HepG2 (cell line): ENCODE measurements at regions not wholly inside any gene's neighbourhood (a gene's known extent, or its start where the extent isn't known, plus 50 kb on each side); places are given as distances from the start of the nearest gene placed in this dataset.

Experiments
- ATAC-seq: fragments of 200-7000 bp; cut with Tn5 transposase; 3 replicates; pipeline ENCODE4 v1.9.1; 2020; ENCODE audit warnings: mild to moderate bottlenecking, moderate library complexity
- BruUV-seq: library from RNA; stranded (reverse); fragments of 400-500 nt; replicated peaks from 2 replicates; lab custom pipeline; 2021; lab: Mats Ljungman, UMichigan
- CTCF ChIA-PET: fragments of 300-600 bp; formaldehyde crosslinking; extraction: SDS; loops from one replicate; lab custom pipeline; 2021; ENCODE audit warnings: low total read pairs, inconsistent platforms, low intra/inter-chr PET ratio; lab: Yijun Ruan, JAX
- POLR2A ChIA-PET: fragments of 350-600 bp; sonication (Branson Sonifier 250); formaldehyde crosslinking; loops from one replicate; lab custom pipeline; 2020; ENCODE audit warnings: antibody characterized with exemption, inconsistent platforms; lab: Yijun Ruan, JAX
- DNase-seq: peaks from one replicate; pipeline ENCODE4 v3.0.0-alpha.2; 2015; ENCODE audit warnings: low spot score
- FAIRE-seq: peaks from 3 replicates; lab custom pipeline; 2011; peaks lifted over from hg19 to GRCh38; lab: Jason Lieb, UNC
- H2AFZ ChIP-seq: one replicate; pipeline ENCODE4 v1.6.1; 2011; ENCODE audit warnings: low read length, inconsistent platforms
- H3K27ac ChIP-seq: fragments of 300-600 bp; 3 replicates; pipeline ENCODE4 v1.8.0; 2011; ENCODE audit warnings: mixed run types, mild to moderate bottlenecking, mixed read lengths, low read length, inconsistent platforms; ENCODE audit not compliant: insufficient read depth; ENCODE audit errors: extremely low read length
- H3K27me3 ChIP-seq, 2 experiments: fragments of 200-600 bp in 1 of 2; 2 replicates in 1 of 2; 3 replicates in 1 of 2; pipeline versions ENCODE4 v1.6.0 to v1.8.0; 2011; ENCODE audit warnings: low read length in 2 of 2, mild to moderate bottlenecking in 2 of 2, moderate library complexity in 2 of 2, inconsistent platforms in 1 of 2; ENCODE audit not compliant: insufficient read depth in 2 of 2, control insufficient read depth in 1 of 2
- H3K36me3 ChIP-seq, 2 experiments: fragments of 200-600 bp in 1 of 2; replicated peaks in 1 of 2; 2 replicates in 1 of 2; 3 replicates in 1 of 2; pipeline versions ENCODE4 v1.5.1 to v1.8.0; 2011; ENCODE audit warnings: low read length in 2 of 2, inconsistent platforms in 1 of 2; ENCODE audit not compliant: insufficient read depth in 2 of 2, control insufficient read depth in 1 of 2
- H3K4me1 ChIP-seq: 2 replicates; pipeline ENCODE4 v1.5.1; 2012; ENCODE audit warnings: low read length, inconsistent platforms; ENCODE audit not compliant: insufficient read depth
- H3K4me2 ChIP-seq: 2 replicates; pipeline ENCODE4 v1.6.0; 2011; ENCODE audit warnings: low read depth, low read length, inconsistent platforms
- H3K4me3 ChIP-seq, 3 experiments: fragments of 200-600 bp in 1 of 3; sonication (generic), shearing (Covaris generic) in 1 of 3; replicated peaks in 1 of 3; 2 replicates each; pipeline ENCODE4 v1.5.1; 2011 to 2016; ENCODE audit warnings: low read length in 3 of 3, inconsistent platforms in 2 of 3, low read depth in 2 of 3, mild to moderate bottlenecking in 2 of 3, control low read depth in 1 of 3, mixed read lengths in 1 of 3; ENCODE audit not compliant: insufficient read depth in 1 of 3
- H3K79me2 ChIP-seq: one replicate; pipeline ENCODE4 v1.6.1; 2011; ENCODE audit warnings: low read length, inconsistent platforms; ENCODE audit not compliant: insufficient read depth
- H3K9ac ChIP-seq: 2 replicates; pipeline ENCODE4 v1.6.0; 2011; ENCODE audit warnings: mild to moderate bottlenecking, low read depth, low read length, inconsistent platforms; ENCODE audit not compliant: insufficient read depth
- H3K9me3 ChIP-seq: 2 replicates; pipeline ENCODE4 v1.5.1; 2012; ENCODE audit warnings: mild to moderate bottlenecking, low read length
- H4K20me1 ChIP-seq: 2 replicates; pipeline ENCODE4 v1.6.0; 2011; ENCODE audit warnings: inconsistent platforms, mild to moderate bottlenecking, low read length, moderate library complexity; ENCODE audit not compliant: insufficient read depth
- CBFB ChIP-seq: sonication (generic); formaldehyde crosslinking; IDR thresholded peaks from 2 replicates; pipeline ENCODE4 v1.4.0; 2020; ENCODE audit warnings: missing genetic modification reagents
- CEBPG ChIP-seq: IDR thresholded peaks from 2 replicates; pipeline ENCODE4 v1.6.1; 2016
- HES4 ChIP-seq: sonication (generic); formaldehyde crosslinking; IDR thresholded peaks from 2 replicates; pipeline ENCODE4 v1.9.0; 2021; ENCODE audit warnings: mild to moderate bottlenecking, missing genetic modification reagents, borderline replicate concordance
- HMG20A ChIP-seq: IDR thresholded peaks from 2 replicates; pipeline ENCODE4 v1.6.1; 2016; ENCODE audit warnings: borderline replicate concordance
- NR1H2 ChIP-seq: sonication (generic); formaldehyde crosslinking; IDR thresholded peaks from 2 replicates; pipeline ENCODE4 v1.8.1; 2022; ENCODE audit warnings: low read depth, missing genetic modification reagents, borderline replicate concordance
- POGK ChIP-seq: sonication (generic); formaldehyde crosslinking; conservative IDR thresholded peaks from 2 replicates; pipeline ENCODE4 v1.8.0; 2022; ENCODE audit warnings: mild to moderate bottlenecking, moderate library complexity, missing genetic modification reagents
- RFXAP ChIP-seq: sonication (generic); formaldehyde crosslinking; IDR thresholded peaks from 2 replicates; pipeline ENCODE4 v1.4.0; 2020; ENCODE audit warnings: missing genetic modification reagents, borderline replicate concordance
- SMARCE1 ChIP-seq: fragments of 450-650 bp; IDR thresholded peaks from 2 replicates; pipeline ENCODE4 v1.6.1; 2017; ENCODE audit warnings: borderline replicate concordance
- TCF7 ChIP-seq: sonication (generic); IDR thresholded peaks from 2 replicates; pipeline ENCODE4 v1.6.1; 2016; ENCODE audit warnings: antibody characterized with exemption, low read depth
- ZNF331 ChIP-seq: sonication (generic); formaldehyde crosslinking; IDR thresholded peaks from 2 replicates; pipeline ENCODE4 v1.4.0; 2020; ENCODE audit warnings: missing genetic modification reagents
- ZNF446 ChIP-seq: sonication (generic); formaldehyde crosslinking; IDR thresholded peaks from 2 replicates; pipeline ENCODE4 v1.5.0; 2020; ENCODE audit warnings: mild to moderate bottlenecking, missing genetic modification reagents
- ZNF773 ChIP-seq: sonication (generic); formaldehyde crosslinking; IDR thresholded peaks from 2 replicates; pipeline ENCODE4 v1.4.0; 2020; ENCODE audit warnings: missing genetic modification reagents, borderline replicate concordance
- ZSCAN5A ChIP-seq: sonication (generic); formaldehyde crosslinking; IDR thresholded peaks from 2 replicates; pipeline ENCODE4 v1.8.0; 2022; ENCODE audit warnings: mild to moderate bottlenecking, missing genetic modification reagents, borderline replicate concordance
- WGBS: methylation state at CpG from one replicate; pipeline ENCODE4 v1.1.6; 2017; ENCODE audit warnings: low lambda C conversion rate; 5-methylcytosine and 5-hydroxymethylcytosine counted together
- in situ Hi-C: cut with HindIII; loops from 2 replicates; pipeline ENCODE4 v1.10.0; 2017; ENCODE audit warnings: low pct_unique_long_range_greater_than_20kb; ENCODE audit not compliant: extremely low pct_ligation_motif_present
- intact Hi-C: fragments of 100-400 bp; cut with micrococcal nuclease; formaldehyde crosslinking; loops from one replicate; pipeline ENCODE4 v1.10.0; 2022; ENCODE audit not compliant: unreplicated experiment

DNA sequence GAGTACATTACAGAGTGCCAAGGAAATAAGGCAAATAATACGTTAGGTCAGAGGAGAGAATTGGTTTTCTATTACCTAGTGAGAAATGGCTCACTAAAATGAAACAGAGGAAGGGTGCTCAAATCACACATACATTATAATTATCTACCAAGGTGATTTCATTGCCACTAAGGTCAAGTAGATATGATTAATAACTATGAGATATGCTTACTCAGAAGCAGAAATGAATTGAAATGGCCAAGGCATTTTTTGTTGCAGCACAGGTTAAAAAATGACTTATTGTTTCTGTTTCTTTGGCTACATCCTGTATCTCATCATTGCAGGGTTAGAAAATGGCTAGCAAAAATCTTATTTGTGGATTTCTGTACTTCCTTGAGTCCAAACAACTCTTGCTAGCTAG lies 154.5 kb upstream of the GORAB start:
- intact Hi-C loops = no loop called here
- Histone ChIP-seq H3K4me3 (no peak overlapping the region), H2AFZ (no peak overlapping the region), H4K20me1 (no peaks in the 10 kb centered on the region), H3K27me3 (no peaks in the 10 kb centered on the region), H3K36me3 (no peaks in the 10 kb centered on the region), H3K4me1 (no peaks in the 10 kb centered on the region), H3K9me3 (no peaks in the 10 kb centered on the region), H3K4me2 (no peak overlapping the region), H3K27ac (no peak overlapping the region), H3K9ac (no peak overlapping the region), H3K79me2 (no peaks in the 10 kb centered on the region)
- POLR2A ChIA-PET = no interaction called here
- ATAC-seq (no peak), DNase-seq (no peak), FAIRE-seq (no peak)
- in situ Hi-C loops = no loop called here
- CTCF ChIA-PET = no interaction called here
- no TSS peak for BruUV-seq
- WGBS = 0% methylated on average over 1 of the region's 1 CpG
- TF ChIP-seq HMG20A = no peak
- no peak for TF ChIP-seq RFXAP
- TF ChIP-seq NR1H2 (CRISPR knock-in tag) = no peak
- no peak for TF ChIP-seq HES4 (CRISPR knock-in tag)
- TF ChIP-seq CBFB (CRISPR knock-in tag) = no peak
- no peak for TF ChIP-seq CEBPG (CRISPR knock-in tag)

GRCh38 chr1:170377896-170378634 lies 153.9 kb upstream of the GORAB start:
- intact Hi-C loops (no loop called here), in situ Hi-C loops (no loop called here)
- ChIA-PET POLR2A (no interaction called here), CTCF (no interaction called here)
- no TSS peak for BruUV-seq
- Histone ChIP-seq H2AFZ (no peak overlapping the region), H3K4me1 (no peaks in the 10 kb centered on the region), H4K20me1 (no peaks in the 10 kb centered on the region), H3K9ac (no peak overlapping the region), H3K27me3 (no peaks in the 10 kb centered on the region), H3K36me3 (no peaks in the 10 kb centered on the region), H3K4me2 (no peak overlapping the region), H3K4me3 (no peak overlapping the region), H3K9me3 (no peaks in the 10 kb centered on the region), H3K27ac (no peak overlapping the region), H3K79me2 (no peaks in the 10 kb centered on the region)
- ATAC-seq (no peak), FAIRE-seq (no peak), DNase-seq (no peak)
- WGBS = 0% methylated on average over 1 of the region's 1 CpG
- TF ChIP-seq ZNF446 (CRISPR knock-in tag) (no peak), ZNF331 (CRISPR knock-in tag) (no peak), SMARCE1 (no peak), ZNF773 (CRISPR knock-in tag) (no peak), TCF7 (no peak), POGK (no peak), ZSCAN5A (CRISPR knock-in tag) (no peak)
